ENCODE measurements at regions not wholly inside any gene's neighbourhood (a gene's known extent, or its start where the extent isn't known, plus 50 kb on each side); places are given as distances from the start of the nearest gene placed in this dataset.

- Mint-ChIP-seq H3K9me3 (no peaks in the 10 kb centered on the region), H3K27ac (no peak overlapping the region), H3K36me3 (no peaks in the 10 kb centered on the region), H3K4me1 (peaks cover 0 to 3% (median 0%) of the 10 kb centered on the region in 3 donors), H3K27me3 (peaks cover 39 to 55% (median 48%) of the 10 kb centered on the region in 3 donors), H3K4me3 (no peak overlapping the region)
- DNase-seq = no peak
- ATAC-seq (ENCODE audit: low read depth in 2 of 2) = no peak
Observed at GRCh38 chr12:113673458-113674238, 202.0 kb upstream of the LHX5 start.

GRCh38 chr12:113670742-113671141 is 199.1 kb upstream of the LHX5 start:
- peak overlapping the region in 1 of 8 donors; percentile 51 for H3K4me3 Mint-ChIP-seq
- ATAC-seq (ENCODE audit: low read depth in 2 of 2) (no peak), DNase-seq (no peak)
- peaks cover 34 to 65% (median 52%) of the 10 kb centered on the region in 3 donors for H3K27me3 Mint-ChIP-seq
- H3K9me3 Mint-ChIP-seq = no peaks in the 10 kb centered on the region
- no peaks in the 10 kb centered on the region for H3K36me3 Mint-ChIP-seq
- H3K27ac Mint-ChIP-seq = no peak overlapping the region
- H3K4me1 Mint-ChIP-seq = peaks cover 0 to 3% (median 0%) of the 10 kb centered on the region in 3 donors

- Mint-ChIP-seq H3K4me3 (no peak overlapping the region), H3K27me3 (peaks cover 28 to 71% (median 61%) of the 10 kb centered on the region in 3 donors), H3K4me1 (peaks cover 0 to 3% (median 0%) of the 10 kb centered on the region in 3 donors), H3K27ac (no peak overlapping the region), H3K9me3 (no peaks in the 10 kb centered on the region), H3K36me3 (no peaks in the 10 kb centered on the region)
- DNase-seq (no peak), ATAC-seq (ENCODE audit: low read depth in 2 of 2) (no peak)
Observed at GRCh38 chr12:113667676-113668356, 196.1 kb upstream of the LHX5 start.

GRCh38 chr12:113667095-113667494 is 195.4 kb upstream of the LHX5 start:
- peaks cover 32 to 70% (median 67%) of the 10 kb centered on the region in 3 donors for H3K27me3 Mint-ChIP-seq
- H3K36me3 Mint-ChIP-seq = no peaks in the 10 kb centered on the region
- DNase-seq (no peak), ATAC-seq (ENCODE audit: low read depth in 2 of 2) (no peak)
- H3K27ac Mint-ChIP-seq = no peak overlapping the region
- no peaks in the 10 kb centered on the region for H3K9me3 Mint-ChIP-seq
- H3K4me3 Mint-ChIP-seq = no peak overlapping the region
- H3K4me1 Mint-ChIP-seq = peaks cover 0 to 3% (median 0%) of the 10 kb centered on the region in 3 donors

- ATAC-seq (ENCODE audit: low read depth in 2 of 2) (no peak), DNase-seq (no peak)
- Mint-ChIP-seq H3K27me3 (peaks cover 23 to 70% (median 62%) of the 10 kb centered on the region in 3 donors), H3K9me3 (no peaks in the 10 kb centered on the region), H3K4me1 (peaks cover 0 to 3% (median 0%) of the 10 kb centered on the region in 3 donors), H3K27ac (no peak overlapping the region), H3K36me3 (no peaks in the 10 kb centered on the region), H3K4me3 (no peak overlapping the region)
Observed at GRCh38 chr12:113666223-113666622, 194.6 kb upstream of the LHX5 start.

GRCh38 chr12:113665457-113665856 is 193.8 kb upstream of the LHX5 start:
- DNase-seq (no peak), ATAC-seq (ENCODE audit: low read depth in 2 of 2) (no peak)
- Mint-ChIP-seq H3K4me3 (no peak overlapping the region), H3K4me1 (peaks cover 0 to 3% (median 0%) of the 10 kb centered on the region in 3 donors), H3K27me3 (peaks cover 23 to 74% (median 55%) of the 10 kb centered on the region in 3 donors), H3K27ac (peak overlapping the region in 1 of 6 donors; percentile 41), H3K36me3 (no peaks in the 10 kb centered on the region), H3K9me3 (no peaks in the 10 kb centered on the region)

GRCh38 chr12:113664224-113664681 is 192.6 kb upstream of the LHX5 start:
- Mint-ChIP-seq H3K4me3 (no peak overlapping the region), H3K4me1 (no peaks in the 10 kb centered on the region), H3K27me3 (peaks cover 19 to 65% (median 45%) of the 10 kb centered on the region in 3 donors), H3K9me3 (no peaks in the 10 kb centered on the region), H3K36me3 (no peaks in the 10 kb centered on the region), H3K27ac (no peak overlapping the region)
- DNase-seq (no peak), ATAC-seq (ENCODE audit: low read depth in 2 of 2) (no peak)

GRCh38 chr12:113663396-113663795 is 191.7 kb upstream of the LHX5 start:
- H3K4me3 Mint-ChIP-seq = no peak overlapping the region
- no peak for DNase-seq
- H3K36me3 Mint-ChIP-seq = no peaks in the 10 kb centered on the region
- H3K27ac Mint-ChIP-seq = no peak overlapping the region
- no peak for ATAC-seq (ENCODE audit: low read depth in 2 of 2)
- no peaks in the 10 kb centered on the region for H3K4me1 Mint-ChIP-seq
- H3K9me3 Mint-ChIP-seq = peaks cover 0 to 3% (median 0%) of the 10 kb centered on the region in 7 donors
- H3K27me3 Mint-ChIP-seq = peaks cover 19 to 65% (median 45%) of the 10 kb centered on the region in 3 donors

- H3K36me3 Mint-ChIP-seq = no peaks in the 10 kb centered on the region
- H3K4me3 Mint-ChIP-seq = no peak overlapping the region
- peaks cover 5 to 57% (median 27%) of the 10 kb centered on the region in 3 donors for H3K27me3 Mint-ChIP-seq
- H3K4me1 Mint-ChIP-seq = no peaks in the 10 kb centered on the region
- no peak for DNase-seq
- H3K27ac Mint-ChIP-seq = no peak overlapping the region
- H3K9me3 Mint-ChIP-seq = peaks cover 0 to 23% (median 6%) of the 10 kb centered on the region in 7 donors
- no peak for ATAC-seq (ENCODE audit: low read depth in 2 of 2)
Observed at GRCh38 chr12:113660936-113661335, 189.3 kb upstream of the LHX5 start.

GRCh38 chr12:113659416-113659815 is 187.7 kb upstream of the LHX5 start:
- Mint-ChIP-seq H3K4me1 (no peaks in the 10 kb centered on the region), H3K27ac (no peak overlapping the region), H3K9me3 (peaks cover 2 to 38% (median 8%) of the 10 kb centered on the region in 7 donors), H3K36me3 (no peaks in the 10 kb centered on the region), H3K4me3 (no peak overlapping the region), H3K27me3 (peaks cover 5 to 50% (median 16%) of the 10 kb centered on the region in 3 donors)
- ATAC-seq (ENCODE audit: low read depth in 2 of 2) (no peak), DNase-seq (no peak)

GRCh38 chr12:113659015-113659414 is 187.3 kb upstream of the LHX5 start:
- no peak overlapping the region for H3K27ac Mint-ChIP-seq

GRCh38 chr12:113658006-113658655 is 186.5 kb upstream of the LHX5 start:
- ATAC-seq (ENCODE audit: low read depth in 2 of 2) = no peak
- Mint-ChIP-seq H3K9me3 (peaks cover 8 to 51% (median 14%) of the 10 kb centered on the region in 7 donors), H3K27me3 (peaks cover 8 to 39% (median 10%) of the 10 kb centered on the region in 3 donors), H3K4me1 (no peaks in the 10 kb centered on the region), H3K36me3 (no peaks in the 10 kb centered on the region), H3K4me3 (no peak overlapping the region), H3K27ac (no peak overlapping the region)
- DNase-seq = no peak

More at GRCh38 chr12:113659015-113659414, 187.3 kb upstream of the LHX5 start:
- H3K4me1 Mint-ChIP-seq = no peaks in the 10 kb centered on the region
- peaks cover 5 to 47% (median 16%) of the 10 kb centered on the region in 3 donors for H3K27me3 Mint-ChIP-seq
- no peak for DNase-seq
- H3K9me3 Mint-ChIP-seq = peaks cover 3 to 42% (median 8%) of the 10 kb centered on the region in 7 donors
- H3K36me3 Mint-ChIP-seq = no peaks in the 10 kb centered on the region
- ATAC-seq (ENCODE audit: low read depth in 2 of 2) = no peak
- H3K4me3 Mint-ChIP-seq = no peak overlapping the region

- no peak for ATAC-seq (ENCODE audit: low read depth in 2 of 2)
- no peaks in the 10 kb centered on the region for H3K36me3 Mint-ChIP-seq
- H3K9me3 Mint-ChIP-seq = peaks cover 8 to 57% (median 21%) of the 10 kb centered on the region in 7 donors
- DNase-seq = no peak
- H3K27me3 Mint-ChIP-seq = peaks cover 5 to 27% (median 7%) of the 10 kb centered on the region in 3 donors
- no peaks in the 10 kb centered on the region for H3K4me1 Mint-ChIP-seq
- H3K4me3 Mint-ChIP-seq = no peak overlapping the region
- no peak overlapping the region for H3K27ac Mint-ChIP-seq
Observed at GRCh38 chr12:113655919-113656318, 184.2 kb upstream of the LHX5 start.
